Breast epithelium (tissue), 4 donors: ENCODE measurements at regions not wholly inside any gene's neighbourhood (a gene's known extent, or its start where the extent isn't known, plus 50 kb on each side); places are given as distances from the start of the nearest gene placed in this dataset.
"Not testable (repeated sequence)": the region's sequence is repeated elsewhere in the genome, so short reads cannot be mapped to it uniquely, and the experiment has no call there.

Experiments
- DNase-seq, 2 donors: peaks; one replicate each; pipeline ENCODE4 v3.0.0-alpha.2; 2019; ENCODE audit warnings: low spot score in 2 of 2
- H3K27ac ChIP-seq, 2 donors: fragments of 200-600 bp; sonication (generic) in 1 of 2; one replicate each; pipeline ENCODE4 v1.5.1; 2016 to 2019; ENCODE audit warnings: mild to moderate bottlenecking in 1 of 2
- H3K27me3 ChIP-seq, 2 donors: fragments of 200-600 bp; sonication (generic) in 1 of 2; one replicate each; pipeline versions ENCODE4 v1.5.1 to v1.6.0; 2017 to 2019; ENCODE audit warnings: control low read depth in 1 of 2, mild to moderate bottlenecking in 1 of 2
- H3K36me3 ChIP-seq: fragments of 200-600 bp; one replicate; pipeline ENCODE4 v1.5.1; 2019
- H3K4me1 ChIP-seq, 2 donors: fragments of 200-600 bp; sonication (generic); one replicate each; pipeline ENCODE4 v1.5.1; 2016 to 2019; ENCODE audit warnings: control low read depth in 1 of 2
- H3K4me3 ChIP-seq, 3 donors: fragments of 200-600 bp; sonication (generic); 1 replicate in 2 of 3; 2 replicates in 1 of 3; pipeline ENCODE4 v1.5.1; 2016 to 2019; ENCODE audit warnings: mild to moderate bottlenecking in 3 of 3, moderate library complexity in 2 of 3
- H3K9me3 ChIP-seq, 2 donors: fragments of 200-600 bp; sonication (generic) in 1 of 2; one replicate each; pipeline ENCODE4 v1.5.1; 2016 to 2019; ENCODE audit warnings: control low read depth in 1 of 2
- intact Hi-C: fragments of 100-400 bp; cut with DNase I; formaldehyde crosslinking; loops from one replicate; pipeline ENCODE4 v1.15.1; 2023; ENCODE audit warnings: low total_unique reads

DNA sequence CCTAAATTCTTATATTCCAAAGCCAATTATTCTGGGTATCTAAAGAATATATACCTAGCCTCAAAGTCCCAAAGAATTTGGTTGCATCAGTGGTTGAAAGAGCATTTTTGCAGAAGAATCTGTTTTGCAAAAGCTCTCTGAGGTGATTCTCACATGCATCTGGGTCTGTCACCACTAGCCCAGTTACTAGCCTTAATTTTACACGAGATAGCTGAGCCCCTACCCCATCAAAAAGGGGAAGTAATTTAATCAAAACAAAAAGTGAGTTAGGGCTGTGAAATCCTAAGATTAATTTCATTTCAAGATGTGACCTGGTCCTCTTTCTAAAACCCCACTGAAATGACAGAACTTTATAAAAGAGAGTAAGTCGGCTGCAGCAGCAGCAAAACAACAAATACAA lies 53.7 kb upstream of the ZSCAN2 start:
- H3K4me3 ChIP-seq, H3K36me3 ChIP-seq, H3K27me3 ChIP-seq, H3K9me3 ChIP-seq, DNase-seq, H3K4me1 ChIP-seq, H3K27ac ChIP-seq, intact Hi-C loops: not testable (repeated sequence)

DNA sequence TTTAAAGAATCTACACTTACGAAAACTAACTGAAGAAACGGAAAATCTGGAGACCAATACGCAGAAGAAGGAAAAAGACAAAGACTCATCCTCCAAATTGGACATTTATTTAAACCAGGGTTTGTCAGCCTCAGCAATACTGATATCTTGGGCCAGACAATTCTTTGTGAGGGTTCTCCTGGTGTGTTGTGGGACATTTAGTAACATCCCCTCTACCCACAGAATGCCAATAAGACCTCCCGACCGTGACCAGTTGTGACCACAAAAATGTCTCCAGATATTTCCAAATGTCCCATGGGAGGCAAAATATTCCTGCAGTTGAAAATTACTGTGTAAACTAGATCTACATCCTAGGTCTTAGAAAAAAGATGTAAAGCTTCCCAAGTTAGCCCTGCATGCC lies 50.3 kb upstream of the ZSCAN2 start:
- DNase-seq, H3K36me3 ChIP-seq, intact Hi-C loops: not testable (repeated sequence)

More for the DNA sequence above, 50.3 kb upstream of the ZSCAN2 start:
- not testable (repeated sequence) for H3K4me3 ChIP-seq, H3K27me3 ChIP-seq, H3K27ac ChIP-seq, H3K9me3 ChIP-seq, H3K4me1 ChIP-seq
